ENCODE measurements at regions not wholly inside any gene's neighbourhood (a gene's known extent, or its start where the extent isn't known, plus 50 kb on each side); places are given as distances from the start of the nearest gene placed in this dataset.

DNA sequence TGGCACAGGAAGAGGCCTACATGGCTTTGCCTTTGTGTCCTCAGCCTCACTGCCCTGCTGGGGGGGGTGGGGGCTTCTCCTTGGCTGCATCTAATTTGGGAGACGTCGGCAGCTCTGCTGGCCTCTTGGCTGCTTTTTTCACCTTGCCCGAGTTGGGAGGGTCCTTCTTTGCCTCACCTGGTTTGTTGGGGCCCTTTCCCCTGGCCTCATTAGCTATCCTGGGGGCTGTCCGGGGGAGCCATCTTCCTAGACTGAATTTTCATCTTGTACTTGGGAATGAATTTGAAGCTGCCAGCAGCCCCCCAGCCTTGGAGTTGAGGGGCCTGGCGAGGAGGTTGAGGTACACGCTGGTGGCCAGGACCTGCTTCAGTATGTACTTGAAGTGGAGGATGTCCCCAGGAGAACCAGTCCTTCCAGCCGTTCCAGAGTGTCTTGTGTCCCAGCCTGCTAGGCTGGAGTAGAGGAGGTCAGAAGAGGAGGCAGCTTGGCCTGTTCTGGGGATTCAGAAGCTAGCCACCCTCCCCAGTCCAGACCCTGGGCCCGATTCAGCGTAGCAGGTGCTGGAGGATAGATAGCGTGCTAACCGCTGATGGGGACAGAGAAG lies 70.7 kb upstream of the VASH1 start:
- TF ChIP-seq POLR2AphosphoS5 (IDR thresholded peaks at IDR 0.05): no peak
- TF ChIP-seq, protein P1, sequence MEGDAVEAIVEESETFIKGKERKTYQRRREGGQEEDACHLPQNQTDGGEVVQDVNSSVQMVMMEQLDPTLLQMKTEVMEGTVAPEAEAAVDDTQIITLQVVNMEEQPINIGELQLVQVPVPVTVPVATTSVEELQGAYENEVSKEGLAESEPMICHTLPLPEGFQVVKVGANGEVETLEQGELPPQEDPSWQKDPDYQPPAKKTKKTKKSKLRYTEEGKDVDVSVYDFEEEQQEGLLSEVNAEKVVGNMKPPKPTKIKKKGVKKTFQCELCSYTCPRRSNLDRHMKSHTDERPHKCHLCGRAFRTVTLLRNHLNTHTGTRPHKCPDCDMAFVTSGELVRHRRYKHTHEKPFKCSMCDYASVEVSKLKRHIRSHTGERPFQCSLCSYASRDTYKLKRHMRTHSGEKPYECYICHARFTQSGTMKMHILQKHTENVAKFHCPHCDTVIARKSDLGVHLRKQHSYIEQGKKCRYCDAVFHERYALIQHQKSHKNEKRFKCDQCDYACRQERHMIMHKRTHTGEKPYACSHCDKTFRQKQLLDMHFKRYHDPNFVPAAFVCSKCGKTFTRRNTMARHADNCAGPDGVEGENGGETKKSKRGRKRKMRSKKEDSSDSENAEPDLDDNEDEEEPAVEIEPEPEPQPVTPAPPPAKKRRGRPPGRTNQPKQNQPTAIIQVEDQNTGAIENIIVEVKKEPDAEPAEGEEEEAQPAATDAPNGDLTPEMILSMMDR (IDR thresholded peaks at IDR 0.05 in 8 of 11, conservative IDR thresholded peaks at IDR 0.05 in 3 of 11): no peak
